ENCODE measurements at regions not wholly inside any gene's neighbourhood (a gene's known extent, or its start where the extent isn't known, plus 50 kb on each side); places are given as distances from the start of the nearest gene placed in this dataset.
"Not testable (repeated sequence)": the region's sequence is repeated elsewhere in the genome, so short reads cannot be mapped to it uniquely, and the experiment has no call there.

- no peaks in the 10 kb centered on the region for H3K36me3 Mint-ChIP-seq (ENCODE audit: low read depth, unreplicated experiment)
- H3K4me3 Mint-ChIP-seq (ENCODE audit: unreplicated experiment) = no peak overlapping the region
- DNase-seq (ENCODE audit: low spot score) = no peak
- no peak overlapping the region for H3K27ac Mint-ChIP-seq (ENCODE audit: unreplicated experiment)
- no peaks in the 10 kb centered on the region for H3K9me3 Mint-ChIP-seq (ENCODE audit: unreplicated experiment)
- H3K27me3 Mint-ChIP-seq (ENCODE audit: unreplicated experiment) = no peaks in the 10 kb centered on the region
- no peak for TF ChIP-seq CTCF (IDR thresholded peaks at IDR 0.05; ENCODE audit: unreplicated experiment)
- H3K4me1 Mint-ChIP-seq (ENCODE audit: unreplicated experiment) = no peaks in the 10 kb centered on the region
Observed at GRCh38 chr3:171979081-171979480, 60.3 kb upstream of the FNDC3B start.

GRCh38 chr3:171980578-171981270 lies 58.7 kb upstream of the FNDC3B start:
- no peaks in the 10 kb centered on the region for H3K9me3 Mint-ChIP-seq (ENCODE audit: unreplicated experiment)
- H3K27me3 Mint-ChIP-seq (ENCODE audit: unreplicated experiment) = no peaks in the 10 kb centered on the region
- no peak overlapping the region for H3K27ac Mint-ChIP-seq (ENCODE audit: unreplicated experiment)
- no peak for TF ChIP-seq CTCF (IDR thresholded peaks at IDR 0.05; ENCODE audit: unreplicated experiment)
- no peak overlapping the region for H3K4me3 Mint-ChIP-seq (ENCODE audit: unreplicated experiment)
- no peaks in the 10 kb centered on the region for H3K4me1 Mint-ChIP-seq (ENCODE audit: unreplicated experiment)
- no peaks in the 10 kb centered on the region for H3K36me3 Mint-ChIP-seq (ENCODE audit: low read depth, unreplicated experiment)
- no peak for DNase-seq (ENCODE audit: low spot score)

DNA sequence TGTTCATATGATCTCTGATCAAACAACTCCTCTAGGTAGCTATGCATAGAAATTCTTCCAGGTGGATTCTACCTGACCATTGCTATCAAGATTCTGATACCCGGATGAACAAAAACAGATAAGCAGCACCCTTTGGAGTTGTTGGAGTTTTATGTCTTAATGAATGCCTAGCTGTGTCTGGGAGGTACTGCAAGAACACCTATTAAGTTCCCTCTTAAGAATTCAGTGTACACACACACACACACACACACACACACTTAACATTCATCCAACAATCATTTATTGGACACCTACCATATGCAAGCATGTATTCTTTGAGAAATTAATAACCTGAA lies 58.1 kb upstream of the FNDC3B start:
- Mint-ChIP-seq H3K27me3 (ENCODE audit: unreplicated experiment) (no peaks in the 10 kb centered on the region), H3K4me1 (ENCODE audit: unreplicated experiment) (no peaks in the 10 kb centered on the region), H3K36me3 (ENCODE audit: low read depth, unreplicated experiment) (no peaks in the 10 kb centered on the region), H3K4me3 (ENCODE audit: unreplicated experiment) (no peak overlapping the region), H3K9me3 (ENCODE audit: unreplicated experiment) (no peaks in the 10 kb centered on the region), H3K27ac (ENCODE audit: unreplicated experiment) (no peak overlapping the region)
- no peak for TF ChIP-seq CTCF (IDR thresholded peaks at IDR 0.05; ENCODE audit: unreplicated experiment)
- DNase-seq (ENCODE audit: low spot score) = no peak

- H3K27me3 Mint-ChIP-seq (ENCODE audit: unreplicated experiment) = no peaks in the 10 kb centered on the region
- H3K9me3 Mint-ChIP-seq (ENCODE audit: unreplicated experiment) = no peaks in the 10 kb centered on the region
- H3K4me1 Mint-ChIP-seq (ENCODE audit: unreplicated experiment) = no peaks in the 10 kb centered on the region
- DNase-seq (ENCODE audit: low spot score) = no peak
- H3K27ac Mint-ChIP-seq (ENCODE audit: unreplicated experiment) = no peak overlapping the region
- H3K4me3 Mint-ChIP-seq (ENCODE audit: unreplicated experiment) = no peak overlapping the region
- TF ChIP-seq CTCF (IDR thresholded peaks at IDR 0.05; ENCODE audit: unreplicated experiment) = no peak
- no peaks in the 10 kb centered on the region for H3K36me3 Mint-ChIP-seq (ENCODE audit: low read depth, unreplicated experiment)
Observed at GRCh38 chr3:171982828-171983227, 56.5 kb upstream of the FNDC3B start.

DNA sequence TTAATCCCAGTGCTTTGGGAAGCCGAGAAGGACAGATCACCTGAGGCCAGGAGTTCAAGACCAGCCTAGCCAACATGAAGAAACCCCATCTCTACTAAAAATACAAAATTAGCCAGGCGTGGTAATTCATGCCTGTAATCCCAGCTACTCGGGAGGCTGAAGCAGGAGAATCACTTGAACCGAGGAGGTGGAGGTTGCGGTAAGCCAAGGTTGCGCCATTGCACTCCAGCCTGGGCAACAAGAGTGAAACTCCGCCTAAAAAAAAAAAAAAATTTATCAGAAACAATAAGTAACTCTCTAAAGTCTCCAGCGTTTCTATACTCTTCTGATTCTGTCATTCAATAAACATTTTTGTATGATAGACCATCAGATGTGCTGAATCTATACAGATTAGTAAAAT lies 55.7 kb upstream of the FNDC3B start:
- not testable (repeated sequence) for H3K4me3 Mint-ChIP-seq (ENCODE audit: unreplicated experiment); H3K27me3 Mint-ChIP-seq (ENCODE audit: unreplicated experiment); H3K27ac Mint-ChIP-seq (ENCODE audit: unreplicated experiment)

More for the DNA sequence above, 55.7 kb upstream of the FNDC3B start:
- H3K4me1 Mint-ChIP-seq (ENCODE audit: unreplicated experiment); H3K9me3 Mint-ChIP-seq (ENCODE audit: unreplicated experiment); DNase-seq (ENCODE audit: low spot score); H3K36me3 Mint-ChIP-seq (ENCODE audit: low read depth, unreplicated experiment): not testable (repeated sequence)

Data from endothelial cell (in vitro differentiated cells).